Uterus (tissue), 3 donors: ENCODE measurements at regions not wholly inside any gene's neighbourhood (a gene's known extent, or its start where the extent isn't known, plus 50 kb on each side); places are given as distances from the start of the nearest gene placed in this dataset.

ENCODE experiments used
- DNase-seq, 2 donors: peaks; one replicate each; pipeline ENCODE4 v3.0.0-alpha.2; 2019 to 2020
- H3K27ac ChIP-seq, 2 donors: fragments of 200-600 bp; sonication (generic); 1 replicate in 1 of 2; 2 replicates in 1 of 2; pipeline ENCODE4 v1.5.1; 2016 to 2018
- H3K27me3 ChIP-seq, 2 donors: fragments of 200-600 bp; sonication (generic); one replicate each; pipeline ENCODE4 v1.5.1; 2018 to 2019; ENCODE audit warnings: control low read depth in 1 of 2
- H3K36me3 ChIP-seq, 2 donors: fragments of 200-600 bp; sonication (generic); one replicate each; pipeline ENCODE4 v1.5.1; 2019; ENCODE audit warnings: control low read depth in 1 of 2
- H3K4me1 ChIP-seq, 2 donors: fragments of 200-600 bp; sonication (generic); one replicate each; pipeline ENCODE4 v1.5.1; 2018 to 2019; ENCODE audit warnings: control low read depth in 1 of 2
- H3K4me3 ChIP-seq, 2 donors: fragments of 200-600 bp; sonication (generic); 1 replicate in 1 of 2; 2 replicates in 1 of 2; pipeline ENCODE4 v1.5.1; 2018 to 2019; ENCODE audit warnings: mild to moderate bottlenecking in 1 of 2
- H3K9me3 ChIP-seq, 2 donors: fragments of 200-600 bp; sonication (generic); one replicate each; pipeline ENCODE4 v1.5.1; 2019; ENCODE audit warnings: control low read depth in 1 of 2
- POLR2A ChIP-seq, 2 donors: fragments of 450-650 bp; IDR thresholded peaks; one replicate each; pipeline ENCODE4 v1.6.1; 2016; ENCODE audit warnings: antibody characterized with exemption in 2 of 2, mild to moderate bottlenecking in 1 of 2, moderate library complexity in 1 of 2
- intact Hi-C: fragments of 100-400 bp; cut with DNase I; formaldehyde crosslinking; loops from one replicate; pipeline ENCODE4 v1.15.1; 2023; ENCODE audit warnings: low total_unique reads
- TF ChIP-seq, protein P1 (sequence below), 4 experiments: fragments of 200-600 bp in 2 of 4; fragments of 450-650 bp in 2 of 4; sonication (generic) in 2 of 4; IDR thresholded peaks; one replicate each; pipeline ENCODE4 v1.5.1; 2016 to 2019; ENCODE audit warnings: antibody characterized with exemption in 4 of 4, mild to moderate bottlenecking in 2 of 4, moderate library complexity in 1 of 4
- donor health status: DM: yes; HTN: yes; CAD: no.

DNA sequence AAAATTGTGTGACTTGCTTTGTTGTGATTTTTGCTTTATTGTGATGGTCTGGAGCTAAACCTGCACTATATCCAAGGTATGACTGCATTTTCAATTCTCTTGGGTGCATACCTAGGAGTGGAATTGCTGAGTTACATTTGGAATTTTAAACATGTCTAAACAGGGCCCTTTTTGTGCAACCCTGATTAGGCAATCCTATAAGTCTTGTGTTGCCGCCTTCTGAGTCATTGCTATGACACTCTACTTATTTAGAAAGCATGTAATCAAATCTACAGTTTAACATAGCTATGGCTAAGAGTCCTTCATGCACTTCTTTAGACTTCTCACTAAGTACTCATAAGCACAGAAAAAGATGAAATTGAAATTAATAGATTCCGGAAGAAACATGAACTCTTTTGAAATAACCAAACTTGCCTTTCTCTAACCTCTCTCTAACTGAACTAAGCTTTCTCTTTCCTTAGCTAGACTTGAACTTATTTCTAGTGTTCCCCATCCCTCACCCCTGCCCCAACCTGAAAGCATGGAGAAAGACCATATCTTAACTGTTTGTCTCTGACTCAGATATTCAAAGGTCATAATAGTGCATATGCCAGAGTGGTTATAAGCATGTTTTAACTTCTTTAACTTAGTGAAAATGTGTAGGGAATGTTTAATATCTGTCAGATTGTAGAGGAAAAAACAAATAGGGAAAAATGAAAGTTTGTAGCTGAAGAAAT lies 203.0 kb downstream of the SNAPC1 start:
- no peak for TF ChIP-seq POLR2A (IDR thresholded peaks at IDR 0.05)
- TF ChIP-seq, protein P1, sequence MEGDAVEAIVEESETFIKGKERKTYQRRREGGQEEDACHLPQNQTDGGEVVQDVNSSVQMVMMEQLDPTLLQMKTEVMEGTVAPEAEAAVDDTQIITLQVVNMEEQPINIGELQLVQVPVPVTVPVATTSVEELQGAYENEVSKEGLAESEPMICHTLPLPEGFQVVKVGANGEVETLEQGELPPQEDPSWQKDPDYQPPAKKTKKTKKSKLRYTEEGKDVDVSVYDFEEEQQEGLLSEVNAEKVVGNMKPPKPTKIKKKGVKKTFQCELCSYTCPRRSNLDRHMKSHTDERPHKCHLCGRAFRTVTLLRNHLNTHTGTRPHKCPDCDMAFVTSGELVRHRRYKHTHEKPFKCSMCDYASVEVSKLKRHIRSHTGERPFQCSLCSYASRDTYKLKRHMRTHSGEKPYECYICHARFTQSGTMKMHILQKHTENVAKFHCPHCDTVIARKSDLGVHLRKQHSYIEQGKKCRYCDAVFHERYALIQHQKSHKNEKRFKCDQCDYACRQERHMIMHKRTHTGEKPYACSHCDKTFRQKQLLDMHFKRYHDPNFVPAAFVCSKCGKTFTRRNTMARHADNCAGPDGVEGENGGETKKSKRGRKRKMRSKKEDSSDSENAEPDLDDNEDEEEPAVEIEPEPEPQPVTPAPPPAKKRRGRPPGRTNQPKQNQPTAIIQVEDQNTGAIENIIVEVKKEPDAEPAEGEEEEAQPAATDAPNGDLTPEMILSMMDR (IDR thresholded peaks at IDR 0.05), result no peak
- no peaks in the 10 kb centered on the region for H3K36me3 ChIP-seq
- H3K27me3 ChIP-seq, result no peaks in the 10 kb centered on the region
- no peak overlapping the region for H3K4me3 ChIP-seq
- no peaks in the 10 kb centered on the region for H3K9me3 ChIP-seq
- H3K27ac ChIP-seq, result no peak overlapping the region
- DNase-seq, result no peak
- no peaks in the 10 kb centered on the region for H3K4me1 ChIP-seq
- intact Hi-C loops, result no loop called here

- Histone ChIP-seq H3K4me3 (no peak overlapping the region), H3K9me3 (no peaks in the 10 kb centered on the region), H3K4me1 (no peaks in the 10 kb centered on the region), H3K27me3 (no peaks in the 10 kb centered on the region), H3K27ac (no peak overlapping the region), H3K36me3 (no peaks in the 10 kb centered on the region)
- TF ChIP-seq, protein P1 (IDR thresholded peaks at IDR 0.05), result no peak
- no peak for TF ChIP-seq POLR2A (IDR thresholded peaks at IDR 0.05)
- intact Hi-C loops, result no loop called here
- no peak for DNase-seq
Observed at GRCh38 chr14:61968207-61968606, 206.0 kb downstream of the SNAPC1 start.

DNA sequence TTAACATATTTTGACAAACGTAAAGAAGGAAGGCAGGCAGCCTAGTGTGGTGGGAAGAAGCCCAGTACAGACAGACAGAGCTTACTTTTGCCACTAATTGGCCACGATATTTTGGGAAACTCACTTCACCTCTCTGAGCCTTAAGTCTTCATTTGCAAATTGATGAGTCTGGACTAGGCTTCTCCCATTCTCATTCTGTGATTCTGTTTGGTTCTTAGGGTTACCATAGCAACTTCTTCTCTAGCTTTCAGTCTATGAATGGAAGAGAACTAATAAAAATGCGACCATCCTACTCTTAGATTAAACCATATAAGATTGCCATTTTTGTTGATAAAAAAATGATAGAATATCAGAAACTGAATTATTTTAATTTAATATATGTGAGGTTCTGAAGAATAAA lies 210.5 kb downstream of the SNAPC1 start:
- H3K4me3 ChIP-seq, result no peak overlapping the region
- no peaks in the 10 kb centered on the region for H3K4me1 ChIP-seq
- TF ChIP-seq, protein P1 (IDR thresholded peaks at IDR 0.05), result no peak
- TF ChIP-seq POLR2A (IDR thresholded peaks at IDR 0.05), result no peak
- H3K36me3 ChIP-seq, result no peaks in the 10 kb centered on the region
- H3K27me3 ChIP-seq, result no peaks in the 10 kb centered on the region
- H3K9me3 ChIP-seq, result no peaks in the 10 kb centered on the region
- no peak for DNase-seq
- no peak overlapping the region for H3K27ac ChIP-seq
- intact Hi-C loops, result no loop called here

DNA sequence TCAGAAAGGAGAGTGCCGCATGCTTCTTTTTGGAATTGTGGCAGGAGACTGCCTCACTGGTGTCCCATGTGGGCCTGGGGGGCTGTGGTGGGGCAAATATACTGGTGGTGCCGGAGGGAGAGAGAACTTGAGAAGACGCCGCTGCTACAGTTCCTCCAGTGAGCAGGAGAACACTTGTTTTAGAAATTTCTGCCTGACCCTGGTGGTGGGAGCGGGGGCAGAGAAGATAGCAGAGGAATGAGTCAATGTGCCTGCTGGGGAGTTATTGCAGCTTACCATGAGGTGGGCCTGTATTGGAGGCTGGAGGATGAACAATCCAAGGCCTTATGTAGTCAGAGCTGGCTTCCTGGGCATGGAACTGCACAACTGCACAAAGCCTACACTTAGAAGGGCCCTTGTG lies 211.8 kb downstream of the SNAPC1 start:
- TF ChIP-seq, protein P1 (IDR thresholded peaks at IDR 0.05), result no peak
- TF ChIP-seq POLR2A (IDR thresholded peaks at IDR 0.05), result no peak
- no peaks in the 10 kb centered on the region for H3K27me3 ChIP-seq
- intact Hi-C loops, result no loop called here
- H3K36me3 ChIP-seq, result no peaks in the 10 kb centered on the region
- DNase-seq, result no peak
- no peak overlapping the region for H3K4me3 ChIP-seq
- H3K4me1 ChIP-seq, result no peaks in the 10 kb centered on the region
- no peak overlapping the region for H3K27ac ChIP-seq
- H3K9me3 ChIP-seq, result no peaks in the 10 kb centered on the region

GRCh38 chr14:61977217-61977616 lies 215.0 kb downstream of the SNAPC1 start:
- TF ChIP-seq POLR2A (IDR thresholded peaks at IDR 0.05), result no peak
- TF ChIP-seq, protein P1 (IDR thresholded peaks at IDR 0.05), result no peak
- no peak overlapping the region for H3K4me3 ChIP-seq
- H3K9me3 ChIP-seq, result no peaks in the 10 kb centered on the region
- H3K4me1 ChIP-seq, result no peaks in the 10 kb centered on the region
- DNase-seq, result no peak
- no peaks in the 10 kb centered on the region for H3K27me3 ChIP-seq
- H3K36me3 ChIP-seq, result no peaks in the 10 kb centered on the region
- intact Hi-C loops, result no loop called here
- H3K27ac ChIP-seq, result no peak overlapping the region
